Chondrocyte (in vitro differentiated cells): ENCODE measurements at regions not wholly inside any gene's neighbourhood (a gene's known extent, or its start where the extent isn't known, plus 50 kb on each side); places are given as distances from the start of the nearest gene placed in this dataset.

Source experiments
- DNase-seq: peaks from one replicate; pipeline ENCODE4 v3.0.0; 2021; ENCODE audit warnings: mixed read lengths, low spot score
- H3K27ac Mint-ChIP-seq: one replicate; pipeline ENCODE4 v1.8.0; 2021; ENCODE audit warnings: mild to moderate bottlenecking, moderate library complexity, mixed read lengths; ENCODE audit not compliant: unreplicated experiment
- H3K27me3 Mint-ChIP-seq: 2 replicates; pipeline ENCODE4 v1.8.0; 2021; ENCODE audit warnings: low read depth, mixed read lengths
- H3K36me3 Mint-ChIP-seq: 2 replicates; pipeline ENCODE4 v1.8.0; 2021; ENCODE audit warnings: low read depth, mixed read lengths
- H3K4me1 Mint-ChIP-seq: 2 replicates; pipeline ENCODE4 v1.8.0; 2021; ENCODE audit warnings: low read depth, mild to moderate bottlenecking, mixed read lengths
- H3K4me3 Mint-ChIP-seq: one replicate; pipeline ENCODE4 v1.8.0; 2021; ENCODE audit warnings: mild to moderate bottlenecking, moderate library complexity, mixed read lengths; ENCODE audit not compliant: unreplicated experiment
- H3K9me3 Mint-ChIP-seq: 2 replicates; pipeline ENCODE4 v1.8.0; 2021; ENCODE audit warnings: low read depth, mixed read lengths
- CTCF ChIP-seq: fragments of 200-600 bp; sonication (generic); IDR thresholded peaks from 2 replicates; pipeline ENCODE4 v1.5.0; 2021; ENCODE audit warnings: antibody characterized with exemption, mild to moderate bottlenecking, moderate library complexity

DNA sequence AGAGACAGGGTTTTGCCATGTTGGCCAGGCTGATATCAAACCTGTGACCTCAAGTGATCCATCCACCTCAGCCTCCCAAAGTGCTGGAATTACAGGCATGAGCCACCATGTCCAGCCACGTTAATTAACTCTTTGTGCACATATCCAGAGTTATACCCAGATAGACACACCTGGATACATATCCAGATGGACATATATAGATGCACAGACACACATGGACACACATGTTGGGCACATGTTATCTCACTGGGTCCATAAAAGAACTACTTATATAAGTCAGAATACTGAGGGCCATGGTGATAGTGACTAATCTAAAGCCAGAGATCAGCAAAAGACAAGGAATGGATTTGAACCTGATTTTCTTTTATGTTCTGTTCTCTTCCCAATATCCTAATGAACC, 158.6 kb downstream of the IRS1 start:
- no peak for TF ChIP-seq CTCF
- DNase-seq: no peak
- H3K27me3 Mint-ChIP-seq: no peaks in the 10 kb centered on the region
- no peak overlapping the region for H3K27ac Mint-ChIP-seq
- H3K4me3 Mint-ChIP-seq: no peak overlapping the region
- peaks cover 1% of the 10 kb centered on the region for H3K36me3 Mint-ChIP-seq
- H3K9me3 Mint-ChIP-seq: peaks cover 19% of the 10 kb centered on the region
- peaks cover 17% of the 10 kb centered on the region for H3K4me1 Mint-ChIP-seq

GRCh38 chr2:226640501-226640900, 159.1 kb downstream of the IRS1 start:
- Mint-ChIP-seq H3K9me3 (peaks cover 19% of the 10 kb centered on the region), H3K27me3 (no peaks in the 10 kb centered on the region), H3K27ac (no peak overlapping the region), H3K4me1 (peaks cover 17% of the 10 kb centered on the region), H3K4me3 (no peak overlapping the region), H3K36me3 (peaks cover 1% of the 10 kb centered on the region)
- no peak for TF ChIP-seq CTCF
- no peak for DNase-seq

DNA sequence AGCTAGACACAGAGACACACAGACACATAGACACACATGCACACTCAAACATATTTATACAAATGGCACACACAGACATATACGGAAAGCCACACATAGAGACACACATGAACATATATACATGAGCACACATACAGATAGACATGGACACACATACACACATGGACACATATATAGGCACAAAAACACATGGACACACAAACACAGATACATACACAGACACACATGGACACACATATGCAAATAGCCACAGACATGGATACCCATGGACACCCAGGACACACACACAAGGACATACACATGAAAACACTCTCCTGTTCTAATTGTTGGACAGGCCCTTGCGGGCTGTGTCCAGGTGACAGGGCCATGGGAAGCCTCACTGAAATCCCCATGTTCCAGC, 160.1 kb downstream of the IRS1 start:
- Mint-ChIP-seq H3K27me3 (no peaks in the 10 kb centered on the region), H3K36me3 (peaks cover 1% of the 10 kb centered on the region), H3K9me3 (peaks cover 19% of the 10 kb centered on the region), H3K27ac (no peak overlapping the region), H3K4me1 (peaks cover 12% of the 10 kb centered on the region), H3K4me3 (no peak overlapping the region)
- no peak for DNase-seq
- no peak for TF ChIP-seq CTCF

- peaks cover 19% of the 10 kb centered on the region for H3K9me3 Mint-ChIP-seq
- no peak for TF ChIP-seq CTCF
- H3K4me3 Mint-ChIP-seq: no peak overlapping the region
- DNase-seq: no peak
- no peak overlapping the region for H3K27ac Mint-ChIP-seq
- peaks cover 1% of the 10 kb centered on the region for H3K36me3 Mint-ChIP-seq
- H3K27me3 Mint-ChIP-seq: no peaks in the 10 kb centered on the region
- peaks cover 5% of the 10 kb centered on the region for H3K4me1 Mint-ChIP-seq
Measured at GRCh38 chr2:226638576-226638975, 161.0 kb downstream of the IRS1 start.

DNA sequence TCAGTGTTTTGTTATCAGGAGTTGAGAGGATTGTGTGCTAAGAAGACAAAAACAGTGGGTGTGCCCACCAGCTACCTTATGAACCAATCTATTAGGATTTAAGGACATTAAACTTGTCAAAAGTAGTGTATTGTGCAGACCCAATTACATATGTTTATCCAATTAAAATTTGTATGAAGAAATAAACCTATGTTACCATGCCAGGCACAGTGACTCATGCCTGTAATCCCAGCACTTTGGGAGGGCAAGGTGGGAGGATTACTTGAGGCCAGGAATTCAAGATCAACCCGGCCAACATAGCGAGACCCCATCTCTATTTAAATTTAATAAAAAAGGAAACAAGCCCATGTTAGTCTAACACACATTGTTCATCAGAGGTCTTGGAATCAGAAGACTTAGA, 162.2 kb downstream of the IRS1 start:
- Mint-ChIP-seq H3K4me1 (peaks cover 5% of the 10 kb centered on the region), H3K27me3 (no peaks in the 10 kb centered on the region), H3K36me3 (peaks cover 1% of the 10 kb centered on the region), H3K4me3 (no peak overlapping the region), H3K27ac (no peak overlapping the region), H3K9me3 (peaks cover 19% of the 10 kb centered on the region)
- no peak for TF ChIP-seq CTCF
- DNase-seq: no peak
